HepG2 (cell line): ENCODE measurements at regions not wholly inside any gene's neighbourhood (a gene's known extent, or its start where the extent isn't known, plus 50 kb on each side); places are given as distances from the start of the nearest gene placed in this dataset.

ENCODE experiments used
- ATAC-seq: fragments of 200-7000 bp; cut with Tn5 transposase; 3 replicates; pipeline ENCODE4 v1.9.1; 2020; ENCODE audit warnings: mild to moderate bottlenecking, moderate library complexity
- BruUV-seq: library from RNA; stranded (reverse); fragments of 400-500 nt; replicated peaks from 2 replicates; lab custom pipeline; 2021; lab: Mats Ljungman, UMichigan
- CTCF ChIA-PET: fragments of 300-600 bp; formaldehyde crosslinking; extraction: SDS; loops from one replicate; lab custom pipeline; 2021; ENCODE audit warnings: low total read pairs, inconsistent platforms, low intra/inter-chr PET ratio; lab: Yijun Ruan, JAX
- POLR2A ChIA-PET: fragments of 350-600 bp; sonication (Branson Sonifier 250); formaldehyde crosslinking; loops from one replicate; lab custom pipeline; 2020; ENCODE audit warnings: antibody characterized with exemption, inconsistent platforms; lab: Yijun Ruan, JAX
- DNase-seq: peaks from one replicate; pipeline ENCODE4 v3.0.0-alpha.2; 2015; ENCODE audit warnings: low spot score
- FAIRE-seq: peaks from 3 replicates; lab custom pipeline; 2011; peaks lifted over from hg19 to GRCh38; lab: Jason Lieb, UNC
- H2AFZ ChIP-seq: one replicate; pipeline ENCODE4 v1.6.1; 2011; ENCODE audit warnings: low read length, inconsistent platforms
- H3K27ac ChIP-seq: fragments of 300-600 bp; 3 replicates; pipeline ENCODE4 v1.8.0; 2011; ENCODE audit warnings: mixed run types, mild to moderate bottlenecking, mixed read lengths, low read length, inconsistent platforms; ENCODE audit not compliant: insufficient read depth; ENCODE audit errors: extremely low read length
- H3K27me3 ChIP-seq, 2 experiments: fragments of 200-600 bp in 1 of 2; 2 replicates in 1 of 2; 3 replicates in 1 of 2; pipeline versions ENCODE4 v1.6.0 to v1.8.0; 2011; ENCODE audit warnings: low read length in 2 of 2, mild to moderate bottlenecking in 2 of 2, moderate library complexity in 2 of 2, inconsistent platforms in 1 of 2; ENCODE audit not compliant: insufficient read depth in 2 of 2, control insufficient read depth in 1 of 2
- H3K36me3 ChIP-seq, 2 experiments: fragments of 200-600 bp in 1 of 2; replicated peaks in 1 of 2; 2 replicates in 1 of 2; 3 replicates in 1 of 2; pipeline versions ENCODE4 v1.5.1 to v1.8.0; 2011; ENCODE audit warnings: low read length in 2 of 2, inconsistent platforms in 1 of 2; ENCODE audit not compliant: insufficient read depth in 2 of 2, control insufficient read depth in 1 of 2
- H3K4me1 ChIP-seq: 2 replicates; pipeline ENCODE4 v1.5.1; 2012; ENCODE audit warnings: low read length, inconsistent platforms; ENCODE audit not compliant: insufficient read depth
- H3K4me2 ChIP-seq: 2 replicates; pipeline ENCODE4 v1.6.0; 2011; ENCODE audit warnings: low read depth, low read length, inconsistent platforms
- H3K4me3 ChIP-seq, 3 experiments: fragments of 200-600 bp in 1 of 3; sonication (generic), shearing (Covaris generic) in 1 of 3; replicated peaks in 1 of 3; 2 replicates each; pipeline ENCODE4 v1.5.1; 2011 to 2016; ENCODE audit warnings: low read length in 3 of 3, inconsistent platforms in 2 of 3, low read depth in 2 of 3, mild to moderate bottlenecking in 2 of 3, control low read depth in 1 of 3, mixed read lengths in 1 of 3; ENCODE audit not compliant: insufficient read depth in 1 of 3
- H3K79me2 ChIP-seq: one replicate; pipeline ENCODE4 v1.6.1; 2011; ENCODE audit warnings: low read length, inconsistent platforms; ENCODE audit not compliant: insufficient read depth
- H3K9ac ChIP-seq: 2 replicates; pipeline ENCODE4 v1.6.0; 2011; ENCODE audit warnings: mild to moderate bottlenecking, low read depth, low read length, inconsistent platforms; ENCODE audit not compliant: insufficient read depth
- H3K9me3 ChIP-seq: 2 replicates; pipeline ENCODE4 v1.5.1; 2012; ENCODE audit warnings: mild to moderate bottlenecking, low read length
- H4K20me1 ChIP-seq: 2 replicates; pipeline ENCODE4 v1.6.0; 2011; ENCODE audit warnings: inconsistent platforms, mild to moderate bottlenecking, low read length, moderate library complexity; ENCODE audit not compliant: insufficient read depth
- AGO1 ChIP-seq: fragments of 200-400 bp; formaldehyde crosslinking; IDR thresholded peaks from 2 replicates; pipeline ENCODE4 v1.6.1; 2017; ENCODE audit warnings: mild to moderate bottlenecking, low read depth, low read length, moderate library complexity; ENCODE audit not compliant: poor library complexity, severe bottlenecking
- BHLHE40 ChIP-seq: IDR thresholded peaks from 2 replicates; pipeline ENCODE4 v1.6.1; 2011; ENCODE audit warnings: low read length, improper control_type of control experiment
- KDM3A ChIP-seq: IDR thresholded peaks from 2 replicates; pipeline ENCODE4 v1.6.1; 2018; ENCODE audit warnings: low read depth, missing compliant biosample characterization
- KLF15 ChIP-seq: sonication (generic); formaldehyde crosslinking; IDR thresholded peaks from 2 replicates; pipeline ENCODE4 v1.8.1; 2023; ENCODE audit warnings: borderline replicate concordance, mild to moderate bottlenecking, inconsistent platforms, missing genetic modification reagents, mixed read lengths
- MAFG ChIP-seq: sonication (generic); formaldehyde crosslinking; IDR thresholded peaks from 2 replicates; pipeline ENCODE4 v1.5.1; 2020; ENCODE audit warnings: mild to moderate bottlenecking, missing genetic modification reagents
- NCOR1 ChIP-seq: fragments of 200-600 bp; sonication (generic); IDR thresholded peaks from 2 replicates; pipeline ENCODE4 v1.7.0; 2017; ENCODE audit warnings: antibody characterized with exemption, low read length, borderline replicate concordance
- NFKB2 ChIP-seq: sonication (generic); formaldehyde crosslinking; IDR thresholded peaks from 2 replicates; pipeline ENCODE4 v1.4.0; 2020; ENCODE audit warnings: missing genetic modification reagents, borderline replicate concordance
- NFRKB ChIP-seq: fragments of 450-650 bp; IDR thresholded peaks from 2 replicates; pipeline ENCODE4 v1.6.1; 2017
- PLSCR1 ChIP-seq: sonication (generic); formaldehyde crosslinking; IDR thresholded peaks from 2 replicates; pipeline ENCODE4 v1.5.0; 2020; ENCODE audit warnings: missing genetic modification reagents, mild to moderate bottlenecking, borderline replicate concordance
- SMAD3 ChIP-seq: sonication (generic); formaldehyde crosslinking; IDR thresholded peaks from 2 replicates; pipeline ENCODE4 v1.4.0; 2020; ENCODE audit warnings: missing genetic modification reagents
- SUZ12 ChIP-seq: fragments of 150-350 bp; IDR thresholded peaks from 2 replicates; pipeline ENCODE4 v1.6.1; 2014; ENCODE audit warnings: low read depth, low read length
- ZNF101 ChIP-seq: sonication (generic); formaldehyde crosslinking; IDR thresholded peaks from 2 replicates; pipeline ENCODE4 v1.4.0; 2020; ENCODE audit warnings: mild to moderate bottlenecking, low read depth, missing genetic modification reagents, borderline replicate concordance
- ZNF280D ChIP-seq: sonication (generic); formaldehyde crosslinking; IDR thresholded peaks from 2 replicates; pipeline ENCODE4 v1.5.1; 2020; ENCODE audit warnings: mild to moderate bottlenecking, missing genetic modification reagents
- WGBS: methylation state at CpG from one replicate; pipeline ENCODE4 v1.1.6; 2017; ENCODE audit warnings: low lambda C conversion rate; 5-methylcytosine and 5-hydroxymethylcytosine counted together
- in situ Hi-C: cut with HindIII; loops from 2 replicates; pipeline ENCODE4 v1.10.0; 2017; ENCODE audit warnings: low pct_unique_long_range_greater_than_20kb; ENCODE audit not compliant: extremely low pct_ligation_motif_present
- intact Hi-C: fragments of 100-400 bp; cut with micrococcal nuclease; formaldehyde crosslinking; loops from one replicate; pipeline ENCODE4 v1.10.0; 2022; ENCODE audit not compliant: unreplicated experiment
- TF ChIP-seq, protein P1 (sequence below): sonication (generic); formaldehyde crosslinking; IDR thresholded peaks from 2 replicates; pipeline ENCODE4 v1.4.0; 2020; ENCODE audit warnings: mild to moderate bottlenecking, missing genetic modification reagents
- TF ChIP-seq, protein P2 (sequence below): sonication (generic); formaldehyde crosslinking; IDR thresholded peaks from 2 replicates; pipeline ENCODE4 v1.5.0; 2020; ENCODE audit warnings: missing genetic modification reagents
- TF ChIP-seq, protein P3 (sequence below): sonication (generic); formaldehyde crosslinking; IDR thresholded peaks from 2 replicates; pipeline ENCODE4 v1.4.0; 2020; ENCODE audit warnings: missing genetic modification reagents

DNA sequence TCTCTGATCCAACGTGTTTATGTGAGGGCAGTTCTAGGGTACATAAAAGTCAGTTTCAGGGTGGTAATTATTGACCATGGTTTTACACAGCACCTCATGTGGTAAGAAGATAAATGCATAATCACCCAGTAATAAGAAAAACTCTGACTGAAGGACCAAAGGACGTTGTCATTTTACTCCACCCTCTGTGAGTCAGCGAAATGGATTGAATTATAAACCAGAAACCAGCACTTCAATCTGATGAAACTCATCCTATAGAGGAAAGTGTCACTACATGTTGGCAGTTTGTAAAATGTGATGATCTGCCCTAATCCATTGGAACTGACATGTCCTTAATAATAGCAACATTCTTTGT is 406.8 kb downstream of the KLF5 start:
- Histone ChIP-seq H3K27ac (no peak overlapping the region), H3K4me3 (no peak overlapping the region), H3K79me2 (no peaks in the 10 kb centered on the region), H3K4me2 (no peak overlapping the region), H4K20me1 (no peaks in the 10 kb centered on the region), H3K9me3 (no peaks in the 10 kb centered on the region), H3K27me3 (no peaks in the 10 kb centered on the region), H3K36me3 (no peaks in the 10 kb centered on the region), H3K4me1 (no peaks in the 10 kb centered on the region), H2AFZ (no peak overlapping the region), H3K9ac (no peak overlapping the region)
- ChIA-PET CTCF (no interaction called here), POLR2A (no interaction called here)
- ATAC-seq (no peak), FAIRE-seq (no peak), DNase-seq (no peak)
- WGBS: 3% methylated on average over 3 of the region's 3 CpGs
- BruUV-seq: no TSS peak
- intact Hi-C loops (no loop called here), in situ Hi-C loops (no loop called here)
- TF ChIP-seq NFKB2: no peak
- TF ChIP-seq, protein P1, sequence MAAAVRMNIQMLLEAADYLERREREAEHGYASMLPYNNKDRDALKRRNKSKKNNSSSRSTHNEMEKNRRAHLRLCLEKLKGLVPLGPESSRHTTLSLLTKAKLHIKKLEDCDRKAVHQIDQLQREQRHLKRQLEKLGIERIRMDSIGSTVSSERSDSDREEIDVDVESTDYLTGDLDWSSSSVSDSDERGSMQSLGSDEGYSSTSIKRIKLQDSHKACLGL: no peak
- no peak for TF ChIP-seq NCOR1
- no peak for TF ChIP-seq SMAD3
- TF ChIP-seq, protein P2, sequence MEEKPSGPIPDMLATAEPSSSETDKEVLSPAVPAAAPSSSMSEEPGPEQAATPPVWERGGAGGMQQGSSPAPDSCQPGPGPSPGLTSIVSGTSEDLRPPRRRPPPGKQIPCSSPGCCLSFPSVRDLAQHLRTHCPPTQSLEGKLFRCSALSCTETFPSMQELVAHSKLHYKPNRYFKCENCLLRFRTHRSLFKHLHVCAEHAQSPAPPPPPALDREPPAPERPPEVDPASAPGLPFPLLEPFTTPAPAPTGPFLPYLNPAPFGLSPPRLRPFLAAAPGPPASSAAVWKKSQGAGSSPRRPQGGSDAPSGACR (CRISPR knock-in tag): no peak
- TF ChIP-seq BHLHE40: no peak
- no peak for TF ChIP-seq MAFG (CRISPR knock-in tag)
- TF ChIP-seq, protein P3, sequence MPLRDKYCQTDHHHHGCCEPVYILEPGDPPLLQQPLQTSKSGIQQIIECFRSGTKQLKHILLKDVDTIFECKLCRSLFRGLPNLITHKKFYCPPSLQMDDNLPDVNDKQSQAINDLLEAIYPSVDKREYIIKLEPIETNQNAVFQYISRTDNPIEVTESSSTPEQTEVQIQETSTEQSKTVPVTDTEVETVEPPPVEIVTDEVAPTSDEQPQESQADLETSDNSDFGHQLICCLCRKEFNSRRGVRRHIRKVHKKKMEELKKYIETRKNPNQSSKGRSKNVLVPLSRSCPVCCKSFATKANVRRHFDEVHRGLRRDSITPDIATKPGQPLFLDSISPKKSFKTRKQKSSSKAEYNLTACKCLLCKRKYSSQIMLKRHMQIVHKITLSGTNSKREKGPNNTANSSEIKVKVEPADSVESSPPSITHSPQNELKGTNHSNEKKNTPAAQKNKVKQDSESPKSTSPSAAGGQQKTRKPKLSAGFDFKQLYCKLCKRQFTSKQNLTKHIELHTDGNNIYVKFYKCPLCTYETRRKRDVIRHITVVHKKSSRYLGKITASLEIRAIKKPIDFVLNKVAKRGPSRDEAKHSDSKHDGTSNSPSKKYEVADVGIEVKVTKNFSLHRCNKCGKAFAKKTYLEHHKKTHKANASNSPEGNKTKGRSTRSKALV (CRISPR knock-in tag): no peak
- TF ChIP-seq ZNF280D (CRISPR knock-in tag): no peak
- TF ChIP-seq KDM3A (CRISPR knock-in tag): no peak
- no peak for TF ChIP-seq AGO1
- TF ChIP-seq PLSCR1 (CRISPR knock-in tag): no peak
- no peak for TF ChIP-seq SUZ12
- no peak for TF ChIP-seq NFRKB
- no peak for TF ChIP-seq ZNF101 (CRISPR knock-in tag)
- no peak for TF ChIP-seq KLF15 (CRISPR knock-in tag)
